CD4-positive, alpha-beta memory T cell (primary cell): ENCODE measurements at regions not wholly inside any gene's neighbourhood (a gene's known extent, or its start where the extent isn't known, plus 50 kb on each side); places are given as distances from the start of the nearest gene placed in this dataset.

Experiments used
- CTCF ChIA-PET: fragments of 350-600 bp; sonication (Branson Sonifier 250); formaldehyde crosslinking; loops from one replicate; lab custom pipeline; 2021; ENCODE audit warnings: inconsistent platforms; ENCODE audit not compliant: partially characterized antibody; lab: Charles Lee
- POLR2A ChIA-PET: fragments of 350-600 bp; sonication (Branson Sonifier 250); formaldehyde crosslinking; loops from one replicate; lab custom pipeline; 2021; ENCODE audit not compliant: partially characterized antibody; lab: Charles Lee
- DNase-seq, 5 donors: peaks; one replicate each; pipeline versions ENCODE4 v3.0.0 to v3.0.0-alpha.2; 2020 to 2022; ENCODE audit warnings: mixed read lengths in 1 of 5
- H3K27ac ChIP-seq: one replicate; pipeline ENCODE4 v1.7.0; 2013; ENCODE audit warnings: low read depth, low read length
- H3K27me3 ChIP-seq: 2 replicates; pipeline ENCODE4 v1.7.0; 2013; ENCODE audit warnings: mild to moderate bottlenecking, low read length, moderate library complexity; ENCODE audit not compliant: insufficient read depth
- H3K36me3 ChIP-seq: 2 replicates; pipeline ENCODE4 v1.7.0; 2013; ENCODE audit warnings: mild to moderate bottlenecking, low read length, moderate library complexity; ENCODE audit not compliant: insufficient read depth
- H3K4me1 ChIP-seq: 2 replicates; pipeline ENCODE4 v1.7.0; 2013; ENCODE audit warnings: mild to moderate bottlenecking, low read length, moderate library complexity; ENCODE audit not compliant: insufficient read depth
- H3K4me3 ChIP-seq, 2 donors: one replicate each; pipeline ENCODE4 v1.7.0; 2013; ENCODE audit warnings: low read length in 2 of 2, mild to moderate bottlenecking in 1 of 2
- H3K9me3 ChIP-seq, 2 donors: one replicate each; pipeline ENCODE4 v1.7.0; 2013; ENCODE audit warnings: low read length in 2 of 2, control low read depth in 1 of 2; ENCODE audit not compliant: control insufficient read depth in 1 of 2
- H3K27ac Mint-ChIP-seq, 7 donors: one replicate each; pipeline ENCODE4 v1.8.0; 2020 to 2021; ENCODE audit warnings: mixed read lengths in 7 of 7, mild to moderate bottlenecking in 6 of 7, inconsistent platforms in 3 of 7, moderate library complexity in 3 of 7
- H3K27me3 Mint-ChIP-seq, 2 donors: one replicate each; pipeline ENCODE4 v1.8.0; 2020 to 2021; ENCODE audit warnings: mixed read lengths in 2 of 2
- H3K36me3 Mint-ChIP-seq, 2 donors: one replicate each; pipeline ENCODE4 v1.8.0; 2020 to 2021; ENCODE audit warnings: mixed read lengths in 2 of 2, inconsistent platforms in 1 of 2, mild to moderate bottlenecking in 1 of 2
- H3K4me1 Mint-ChIP-seq, 4 donors: one replicate each; pipeline ENCODE4 v1.8.0; 2020 to 2021; ENCODE audit warnings: mixed read lengths in 4 of 4, mild to moderate bottlenecking in 1 of 4
- H3K4me3 Mint-ChIP-seq, 8 donors: one replicate each; pipeline ENCODE4 v1.8.0; 2020 to 2021; ENCODE audit warnings: mixed read lengths in 8 of 8, mild to moderate bottlenecking in 7 of 8, moderate library complexity in 6 of 8, inconsistent platforms in 3 of 8
- H3K9me3 Mint-ChIP-seq, 8 donors: one replicate each; pipeline ENCODE4 v1.8.0; 2020 to 2021; ENCODE audit warnings: mixed read lengths in 8 of 8, mild to moderate bottlenecking in 5 of 8, inconsistent platforms in 3 of 8, moderate library complexity in 1 of 8
- intact Hi-C: fragments of 100-400 bp; cut with micrococcal nuclease; formaldehyde crosslinking; loops from one replicate; pipeline ENCODE4 v1.15.1; 2023

GRCh38 chr3:106678657-106679390, 698.4 kb upstream of the CCDC54 start:
- no peaks in the 10 kb centered on the region for H3K36me3 Mint-ChIP-seq
- H3K9me3 Mint-ChIP-seq = peaks cover 0 to 4% (median 0%) of the 10 kb centered on the region in 8 donors
- DNase-seq = no peak
- H3K4me3 Mint-ChIP-seq = no peak overlapping the region
- H3K9me3 ChIP-seq = no peaks in the 10 kb centered on the region
- no peaks in the 10 kb centered on the region for H3K4me1 ChIP-seq
- ChIA-PET CTCF (no interaction called here), POLR2A (no interaction called here)
- H3K36me3 ChIP-seq = no peaks in the 10 kb centered on the region
- H3K4me3 ChIP-seq = no peak overlapping the region
- no peak overlapping the region for H3K27ac ChIP-seq
- peaks cover 0 to 8% of the 10 kb centered on the region in 2 donors for H3K27me3 Mint-ChIP-seq
- peaks cover 0 to 1% (median 0%) of the 10 kb centered on the region in 4 donors for H3K4me1 Mint-ChIP-seq
- intact Hi-C loops = no loop called here
- H3K27me3 ChIP-seq = no peaks in the 10 kb centered on the region
- H3K27ac Mint-ChIP-seq = no peak overlapping the region

- Histone ChIP-seq H3K36me3 (no peaks in the 10 kb centered on the region), H3K27me3 (no peaks in the 10 kb centered on the region), H3K4me1 (no peaks in the 10 kb centered on the region), H3K27ac (no peak overlapping the region), H3K4me3 (no peak overlapping the region), H3K9me3 (no peaks in the 10 kb centered on the region)
- ChIA-PET POLR2A (no interaction called here), CTCF (no interaction called here)
- Mint-ChIP-seq H3K9me3 (peaks cover 0 to 2% (median 0%) of the 10 kb centered on the region in 8 donors), H3K27me3 (peaks cover 0 to 8% of the 10 kb centered on the region in 2 donors), H3K4me1 (no peaks in the 10 kb centered on the region), H3K4me3 (no peak overlapping the region), H3K36me3 (no peaks in the 10 kb centered on the region), H3K27ac (no peak overlapping the region)
- intact Hi-C loops = no loop called here
- DNase-seq = no peak
Measured at GRCh38 chr3:106683953-106684620, 693.2 kb upstream of the CCDC54 start.

- Mint-ChIP-seq H3K4me3 (no peak overlapping the region), H3K36me3 (no peaks in the 10 kb centered on the region), H3K9me3 (peaks cover 0 to 2% (median 0%) of the 10 kb centered on the region in 8 donors), H3K27me3 (peaks cover 0 to 5% of the 10 kb centered on the region in 2 donors), H3K4me1 (no peaks in the 10 kb centered on the region), H3K27ac (no peak overlapping the region)
- H3K27me3 ChIP-seq = no peaks in the 10 kb centered on the region
- no peaks in the 10 kb centered on the region for H3K4me1 ChIP-seq
- H3K9me3 ChIP-seq = no peaks in the 10 kb centered on the region
- CTCF ChIA-PET = no interaction called here
- intact Hi-C loops = no loop called here
- H3K36me3 ChIP-seq = no peaks in the 10 kb centered on the region
- DNase-seq = no peak
- no peak overlapping the region for H3K4me3 ChIP-seq
- H3K27ac ChIP-seq = no peak overlapping the region
- POLR2A ChIA-PET = no interaction called here
Measured at GRCh38 chr3:106685745-106686144, 691.5 kb upstream of the CCDC54 start.

GRCh38 chr3:106687905-106688304, 689.3 kb upstream of the CCDC54 start:
- H3K36me3 Mint-ChIP-seq = no peaks in the 10 kb centered on the region
- H3K4me1 ChIP-seq = no peaks in the 10 kb centered on the region
- no peak for DNase-seq
- H3K4me1 Mint-ChIP-seq = no peaks in the 10 kb centered on the region
- no peak overlapping the region for H3K4me3 ChIP-seq
- H3K27me3 Mint-ChIP-seq = peaks cover 0 to 2% of the 10 kb centered on the region in 2 donors
- CTCF ChIA-PET = no interaction called here
- no peaks in the 10 kb centered on the region for H3K9me3 ChIP-seq
- H3K27ac Mint-ChIP-seq = no peak overlapping the region
- intact Hi-C loops = no loop called here
- H3K4me3 Mint-ChIP-seq = no peak overlapping the region
- POLR2A ChIA-PET = no interaction called here
- no peaks in the 10 kb centered on the region for H3K27me3 ChIP-seq
- H3K9me3 Mint-ChIP-seq = no peaks in the 10 kb centered on the region
- H3K27ac ChIP-seq = no peak overlapping the region
- no peaks in the 10 kb centered on the region for H3K36me3 ChIP-seq

GRCh38 chr3:106688464-106688863, 688.8 kb upstream of the CCDC54 start:
- POLR2A ChIA-PET = no interaction called here
- H3K4me1 ChIP-seq = no peaks in the 10 kb centered on the region
- H3K36me3 ChIP-seq = no peaks in the 10 kb centered on the region
- CTCF ChIA-PET = no interaction called here
- H3K27me3 ChIP-seq = no peaks in the 10 kb centered on the region
- no peak overlapping the region for H3K4me3 Mint-ChIP-seq
- H3K4me3 ChIP-seq = no peak overlapping the region
- intact Hi-C loops = no loop called here
- no peaks in the 10 kb centered on the region for H3K4me1 Mint-ChIP-seq
- no peaks in the 10 kb centered on the region for H3K27me3 Mint-ChIP-seq
- no peak for DNase-seq
- no peaks in the 10 kb centered on the region for H3K9me3 Mint-ChIP-seq
- H3K36me3 Mint-ChIP-seq = no peaks in the 10 kb centered on the region
- H3K27ac Mint-ChIP-seq = no peak overlapping the region
- H3K27ac ChIP-seq = no peak overlapping the region
- no peaks in the 10 kb centered on the region for H3K9me3 ChIP-seq

- H3K4me1 ChIP-seq = no peaks in the 10 kb centered on the region
- CTCF ChIA-PET = no interaction called here
- no peaks in the 10 kb centered on the region for H3K36me3 ChIP-seq
- no peak for DNase-seq
- POLR2A ChIA-PET = no interaction called here
- Mint-ChIP-seq H3K9me3 (no peaks in the 10 kb centered on the region), H3K27me3 (no peaks in the 10 kb centered on the region), H3K27ac (no peak overlapping the region), H3K36me3 (no peaks in the 10 kb centered on the region), H3K4me1 (no peaks in the 10 kb centered on the region), H3K4me3 (no peak overlapping the region)
- no peaks in the 10 kb centered on the region for H3K9me3 ChIP-seq
- H3K27me3 ChIP-seq = no peaks in the 10 kb centered on the region
- H3K4me3 ChIP-seq = no peak overlapping the region
- intact Hi-C loops = no loop called here
- no peak overlapping the region for H3K27ac ChIP-seq
Measured at GRCh38 chr3:106691476-106691875, 685.8 kb upstream of the CCDC54 start.

- Mint-ChIP-seq H3K9me3 (no peaks in the 10 kb centered on the region), H3K4me1 (no peaks in the 10 kb centered on the region), H3K4me3 (no peak overlapping the region), H3K36me3 (no peaks in the 10 kb centered on the region), H3K27ac (no peak overlapping the region), H3K27me3 (no peaks in the 10 kb centered on the region)
- CTCF ChIA-PET = no interaction called here
- Histone ChIP-seq H3K4me3 (no peak overlapping the region), H3K27me3 (no peaks in the 10 kb centered on the region), H3K36me3 (no peaks in the 10 kb centered on the region), H3K9me3 (no peaks in the 10 kb centered on the region), H3K4me1 (no peaks in the 10 kb centered on the region), H3K27ac (no peak overlapping the region)
- intact Hi-C loops = no loop called here
- DNase-seq = no peak
- POLR2A ChIA-PET = no interaction called here
Measured at GRCh38 chr3:106692624-106693023, 684.6 kb upstream of the CCDC54 start.
